RWPE1 (cell line): ENCODE measurements at regions not wholly inside any gene's neighbourhood (a gene's known extent, or its start where the extent isn't known, plus 50 kb on each side); places are given as distances from the start of the nearest gene placed in this dataset.
"Not testable (repeated sequence)": the region's sequence is repeated elsewhere in the genome, so short reads cannot be mapped to it uniquely, and the experiment has no call there.

Source experiments
- CTCF ChIA-PET: fragments of 350-600 bp; sonication (Branson Sonifier 250); formaldehyde crosslinking; extraction: SDS; loops from one replicate; lab custom pipeline; 2021; lab: Yijun Ruan, JAX
- POLR2A ChIA-PET: fragments of 400-600 bp; formaldehyde crosslinking; extraction: SDS; loops from one replicate; lab custom pipeline; 2020; ENCODE audit warnings: antibody characterized with exemption; ENCODE audit not compliant: low non-redundant PET; lab: Yijun Ruan, JAX
- DNase-seq: peaks from one replicate; pipeline ENCODE4 v3.0.0; 2012; ENCODE audit warnings: low spot score
- H3K27ac ChIP-seq: fragments of 450-650 bp; 2 replicates; pipeline ENCODE4 v1.5.1; 2017
- TF ChIP-seq, protein P1 (sequence below): fragments of 450-650 bp; conservative IDR thresholded peaks from 2 replicates; pipeline ENCODE4 v1.5.1; 2017; ENCODE audit warnings: low read depth, mild to moderate bottlenecking

DNA sequence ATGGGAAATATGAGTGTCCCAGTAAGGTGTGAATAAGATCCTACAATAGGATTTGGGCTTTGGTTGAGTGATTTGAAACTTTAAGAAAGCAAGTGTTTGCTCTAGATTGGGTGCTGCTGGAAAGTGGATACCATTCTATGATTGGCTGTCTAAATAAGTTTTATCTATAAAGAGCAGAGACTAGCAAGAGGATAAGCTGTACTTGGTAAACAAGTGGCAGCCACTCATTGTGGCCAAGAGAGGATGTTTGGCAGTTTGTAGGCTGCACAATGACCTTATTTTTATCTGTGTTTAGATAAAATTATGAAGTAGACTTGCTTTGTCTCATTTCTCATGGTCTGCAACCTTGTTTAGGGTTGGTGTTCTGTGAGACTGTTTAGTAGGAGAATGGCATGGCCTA, 341.6 kb upstream of the PIK3R1 start:
- TF ChIP-seq, protein P1, sequence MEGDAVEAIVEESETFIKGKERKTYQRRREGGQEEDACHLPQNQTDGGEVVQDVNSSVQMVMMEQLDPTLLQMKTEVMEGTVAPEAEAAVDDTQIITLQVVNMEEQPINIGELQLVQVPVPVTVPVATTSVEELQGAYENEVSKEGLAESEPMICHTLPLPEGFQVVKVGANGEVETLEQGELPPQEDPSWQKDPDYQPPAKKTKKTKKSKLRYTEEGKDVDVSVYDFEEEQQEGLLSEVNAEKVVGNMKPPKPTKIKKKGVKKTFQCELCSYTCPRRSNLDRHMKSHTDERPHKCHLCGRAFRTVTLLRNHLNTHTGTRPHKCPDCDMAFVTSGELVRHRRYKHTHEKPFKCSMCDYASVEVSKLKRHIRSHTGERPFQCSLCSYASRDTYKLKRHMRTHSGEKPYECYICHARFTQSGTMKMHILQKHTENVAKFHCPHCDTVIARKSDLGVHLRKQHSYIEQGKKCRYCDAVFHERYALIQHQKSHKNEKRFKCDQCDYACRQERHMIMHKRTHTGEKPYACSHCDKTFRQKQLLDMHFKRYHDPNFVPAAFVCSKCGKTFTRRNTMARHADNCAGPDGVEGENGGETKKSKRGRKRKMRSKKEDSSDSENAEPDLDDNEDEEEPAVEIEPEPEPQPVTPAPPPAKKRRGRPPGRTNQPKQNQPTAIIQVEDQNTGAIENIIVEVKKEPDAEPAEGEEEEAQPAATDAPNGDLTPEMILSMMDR, result no peak
- POLR2A ChIA-PET, result no interaction called here
- no peak for DNase-seq
- CTCF ChIA-PET, result no interaction called here
- no peak overlapping the region for H3K27ac ChIP-seq

DNA sequence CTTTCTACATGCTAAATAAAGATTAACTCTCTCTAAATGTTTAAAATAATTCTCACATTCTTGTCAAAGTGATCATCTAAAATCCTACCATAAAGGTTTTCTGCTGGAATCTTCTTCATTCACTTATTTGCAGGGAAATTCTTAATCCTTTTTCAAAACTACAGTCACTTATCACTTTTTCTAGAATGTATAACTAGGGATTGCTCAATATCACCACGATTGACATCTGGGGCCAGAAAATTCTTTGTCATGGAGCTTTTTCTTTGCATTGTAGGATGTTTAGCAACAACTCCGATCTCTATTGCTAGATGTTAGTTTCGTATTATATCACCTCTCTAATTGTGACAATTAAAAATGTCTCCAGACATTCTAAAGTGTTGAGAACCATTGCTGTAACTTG, 344.9 kb upstream of the PIK3R1 start:
- ChIA-PET POLR2A (no interaction called here), CTCF (interaction anchor here (0.6 kb wide), 1 partner anchor 355 kb away, joined by 4 read pairs; no protein-coding TSS in a partner anchor)
- no peak overlapping the region for H3K27ac ChIP-seq
- no peak for DNase-seq
- TF ChIP-seq, protein P1, result no peak

DNA sequence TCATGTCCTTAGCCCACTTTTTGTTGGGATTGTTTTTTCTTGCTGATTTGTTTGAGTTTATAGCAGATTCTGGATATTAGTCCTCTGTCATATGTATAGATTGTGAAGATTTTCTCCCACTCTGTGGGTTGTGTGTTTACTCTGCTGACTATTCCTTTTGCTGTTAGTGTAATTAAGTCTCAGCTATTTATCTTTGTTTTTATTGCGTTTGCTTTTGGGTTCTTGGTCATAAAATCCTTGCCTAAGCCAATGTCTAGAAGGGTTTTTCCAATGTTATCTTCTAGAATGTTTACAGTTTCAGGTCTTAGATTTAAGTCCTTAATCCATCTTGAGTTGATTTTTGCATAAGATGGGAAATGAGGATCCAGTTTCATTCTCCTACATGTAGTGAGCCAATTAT, 351.2 kb upstream of the PIK3R1 start:
- POLR2A ChIA-PET, DNase-seq, CTCF ChIA-PET, H3K27ac ChIP-seq: not testable (repeated sequence)

DNA sequence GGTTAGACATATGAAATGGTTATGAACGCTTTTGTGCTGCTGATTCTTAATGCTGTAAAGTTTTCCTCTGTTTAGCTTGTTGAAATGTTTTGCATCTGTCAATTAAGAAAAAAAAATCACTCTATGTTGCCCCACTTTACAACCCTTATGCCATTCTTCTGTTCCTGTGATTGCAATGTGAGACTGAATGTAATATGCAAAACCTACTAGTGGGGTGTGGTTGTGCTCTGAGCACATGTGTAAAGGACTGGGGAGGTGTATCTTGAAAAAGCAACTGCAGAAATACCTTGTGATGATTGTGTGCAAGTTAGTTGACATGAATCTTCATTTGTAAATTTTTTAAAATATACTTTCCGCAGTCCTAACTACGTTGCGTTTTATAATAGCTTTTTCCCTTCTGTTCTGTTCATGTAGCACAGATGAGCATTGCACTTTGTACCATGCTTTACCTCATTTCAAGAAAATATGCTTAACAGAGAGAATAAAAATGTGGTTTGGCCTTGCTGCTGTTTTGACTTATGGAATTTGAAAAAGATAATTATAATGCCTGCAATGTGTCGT, 357.0 kb upstream of the PIK3R1 start:
- DNase-seq, result no peak
- CTCF ChIA-PET, result no interaction called here
- POLR2A ChIA-PET, result no interaction called here
- H3K27ac ChIP-seq, result no peak overlapping the region
- TF ChIP-seq, protein P1, result no peak

DNA sequence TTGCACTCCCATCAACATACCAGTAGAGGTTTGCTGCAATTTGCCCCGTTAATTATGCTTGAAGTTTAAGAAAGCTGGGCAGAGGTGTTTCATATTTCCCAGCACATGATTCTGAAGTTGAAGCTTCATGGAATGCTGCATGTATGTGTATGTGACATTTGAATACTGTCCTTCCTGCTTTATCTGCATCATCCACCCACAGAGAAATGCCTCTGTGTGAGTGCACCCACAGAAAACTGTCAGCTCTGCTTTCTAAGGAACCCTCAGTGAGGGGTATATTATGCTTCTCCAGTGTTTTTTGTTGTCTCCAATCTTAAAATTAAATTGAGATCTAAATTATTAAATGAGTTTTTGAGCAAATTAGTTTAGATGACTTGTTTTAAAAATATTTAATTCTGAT, 358.1 kb upstream of the PIK3R1 start:
- ChIA-PET POLR2A (no interaction called here), CTCF (no interaction called here)
- TF ChIP-seq, protein P1, result no peak
- no peak overlapping the region for H3K27ac ChIP-seq
- DNase-seq, result no peak

DNA sequence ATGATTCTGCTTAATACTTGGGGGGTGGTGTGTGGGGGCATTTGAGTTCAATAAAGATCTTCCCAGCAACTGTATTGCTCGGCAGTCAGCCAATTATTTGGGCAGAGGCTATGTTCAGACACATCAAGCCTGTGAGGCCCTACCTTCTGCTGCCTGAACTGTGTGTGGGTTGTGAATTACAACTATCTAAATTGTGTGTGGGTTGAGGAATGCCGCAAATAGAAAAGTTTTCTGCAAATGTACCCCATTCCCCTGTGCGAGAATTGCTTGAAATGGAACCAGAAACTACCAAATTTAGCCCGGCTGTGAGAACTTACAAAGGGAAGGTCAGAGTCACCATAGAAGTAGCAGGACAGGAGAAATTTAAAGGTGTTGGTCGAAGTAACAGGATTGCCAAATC, 360.0 kb upstream of the PIK3R1 start:
- no peak overlapping the region for H3K27ac ChIP-seq
- CTCF ChIA-PET, result interaction anchor here (0.6 to 0.7 kb wide), 2 partner anchors 362 to 611 kb away, joined by 3 to 5 read pairs; no protein-coding TSS in a partner anchor
- DNase-seq, result no peak
- POLR2A ChIA-PET, result no interaction called here
- TF ChIP-seq, protein P1, result no peak

DNA sequence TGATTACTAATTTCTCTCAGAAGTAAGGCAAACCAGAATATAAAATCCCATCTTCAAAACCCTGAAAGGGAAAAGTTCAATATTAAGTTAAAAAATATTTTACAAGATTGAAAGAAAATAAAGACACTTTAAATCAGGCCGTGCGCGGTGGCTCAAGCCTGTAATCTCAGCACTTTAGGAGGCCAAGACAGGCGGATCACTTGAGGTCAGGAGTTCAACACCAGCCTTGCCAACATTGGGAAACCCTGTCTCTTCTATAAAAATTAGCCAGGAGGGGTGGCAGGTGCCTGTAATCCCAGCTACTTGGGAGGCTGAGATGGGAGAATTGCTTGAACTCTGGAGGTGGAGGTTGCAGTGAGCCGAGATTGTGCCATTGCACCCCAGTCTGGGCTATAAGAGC, 364.6 kb upstream of the PIK3R1 start:
- CTCF ChIA-PET, result interaction anchor here (0.7 kb wide), 1 partner anchor 33 kb away, joined by 3 read pairs; no protein-coding TSS in a partner anchor
- POLR2A ChIA-PET, result not testable (repeated sequence)

More for the DNA sequence above, 364.6 kb upstream of the PIK3R1 start:
- DNase-seq, H3K27ac ChIP-seq: not testable (repeated sequence)
